H1 (cell line): ENCODE measurements at regions not wholly inside any gene's neighbourhood (a gene's known extent, or its start where the extent isn't known, plus 50 kb on each side); places are given as distances from the start of the nearest gene placed in this dataset.

ENCODE experiments used
- CTCF ChIA-PET: fragments of 300-600 bp; sonication (Branson Sonifier 250); formaldehyde crosslinking; loops from one replicate; lab custom pipeline; 2021; ENCODE audit not compliant: partially characterized antibody; lab: Charles Lee
- POLR2A ChIA-PET: fragments of 300-600 bp; sonication (Branson Sonifier 250); formaldehyde crosslinking; loops from one replicate; lab custom pipeline; 2021; ENCODE audit warnings: inconsistent platforms; ENCODE audit not compliant: partially characterized antibody; lab: Charles Lee
- DNase-seq, 2 experiments: peaks; one replicate each; pipeline versions ENCODE4 v3.0.0 to v3.0.0-alpha.2; 2010 to 2022; ENCODE audit warnings: low spot score in 2 of 2, low read depth in 1 of 2, mixed read lengths in 1 of 2
- FAIRE-seq: peaks from 2 replicates; lab custom pipeline; 2011; peaks lifted over from hg19 to GRCh38; lab: Jason Lieb, UNC
- H2AFZ ChIP-seq: 2 replicates; pipeline ENCODE4 v1.8.1; 2012; ENCODE audit warnings: low read length, inconsistent platforms
- H2AK5ac ChIP-seq: 2 replicates; pipeline ENCODE4 v1.6.1; 2013; ENCODE audit warnings: low read depth, low read length
- H2BK120ac ChIP-seq: replicated peaks from 2 replicates; pipeline ENCODE3; 2013; ENCODE audit warnings: low read depth, low read length, inconsistent platforms
- H2BK12ac ChIP-seq: 2 replicates; pipeline ENCODE4 v1.6.1; 2013; ENCODE audit warnings: low read depth, low read length
- H2BK15ac ChIP-seq: 2 replicates; pipeline ENCODE4 v1.6.1; 2013; ENCODE audit warnings: low read length
- H2BK20ac ChIP-seq: 2 replicates; pipeline ENCODE4 v1.6.1; 2013; ENCODE audit warnings: low read length
- H2BK5ac ChIP-seq: 2 replicates; pipeline ENCODE4 v1.6.1; 2013; ENCODE audit warnings: low read depth, low read length
- H3K14ac ChIP-seq: 2 replicates; pipeline ENCODE4 v1.6.1; 2013; ENCODE audit warnings: inconsistent platforms; ENCODE audit not compliant: insufficient read length
- H3K18ac ChIP-seq: 2 replicates; pipeline ENCODE4 v1.6.1; 2013; ENCODE audit warnings: low read length; ENCODE audit errors: extremely low read depth
- H3K23ac ChIP-seq: 2 replicates; pipeline ENCODE4 v1.6.1; 2013; ENCODE audit warnings: inconsistent platforms; ENCODE audit not compliant: insufficient read length
- H3K23me2 ChIP-seq: 2 replicates; pipeline ENCODE4 v1.6.1; 2013; ENCODE audit warnings: low read depth, low read length
- H3K27ac ChIP-seq: 2 replicates; pipeline ENCODE4 v1.6.1; 2011; ENCODE audit warnings: low read depth, low read length, inconsistent platforms
- H3K27me3 ChIP-seq, 4 experiments: replicated peaks in 1 of 4; 1 replicate in 1 of 4; 2 replicates in 3 of 4; pipeline versions ENCODE4 v1.6.1 to v1.8.1; 2011 to 2013; ENCODE audit warnings: low read length in 3 of 4, mild to moderate bottlenecking in 3 of 4, inconsistent platforms in 2 of 4, mixed read lengths in 2 of 4, moderate library complexity in 1 of 4; ENCODE audit not compliant: control insufficient read depth in 3 of 4, insufficient read depth in 3 of 4; ENCODE audit errors: extremely low read depth in 1 of 4
- H3K36me3 ChIP-seq, 4 experiments: 2 replicates each; pipeline versions ENCODE4 v1.6.1 to v1.8.1; 2011 to 2013; ENCODE audit warnings: mild to moderate bottlenecking in 4 of 4, low read length in 3 of 4, moderate library complexity in 2 of 4, control low read depth in 1 of 4, inconsistent platforms in 1 of 4; ENCODE audit not compliant: insufficient read depth in 4 of 4, control insufficient read depth in 2 of 4
- H3K4ac ChIP-seq: replicated peaks from 2 replicates; pipeline ENCODE3; 2013; ENCODE audit warnings: low read length, low read depth, mixed read lengths, inconsistent platforms; ENCODE audit not compliant: insufficient read length
- H3K4me1 ChIP-seq, 4 experiments: replicated peaks in 1 of 4; 1 replicate in 1 of 4; 2 replicates in 3 of 4; pipeline versions ENCODE4 v1.6.1 to v1.8.1; 2011 to 2013; ENCODE audit warnings: low read length in 3 of 4, inconsistent platforms in 2 of 4, mixed read lengths in 1 of 4; ENCODE audit not compliant: insufficient read depth in 4 of 4, control insufficient read depth in 3 of 4
- H3K4me2 ChIP-seq, 2 experiments: 2 replicates each; pipeline versions ENCODE4 v1.6.1 to v1.8.1; 2011 to 2013; ENCODE audit warnings: low read depth in 2 of 2, low read length in 2 of 2, control low read depth in 1 of 2, inconsistent platforms in 1 of 2, mild to moderate bottlenecking in 1 of 2; ENCODE audit not compliant: insufficient read depth in 1 of 2
- H3K4me3 ChIP-seq, 4 experiments: fragments of 200-600, 300-600 bp in 1 of 4; sonication (generic), shearing (Covaris generic), sonication (Bioruptor Twin) in 1 of 4; 2 replicates each; pipeline versions ENCODE4 v1.5.1 to v1.8.1; 2011 to 2016; ENCODE audit warnings: low read length in 4 of 4, low read depth in 3 of 4, control low read depth in 2 of 4, inconsistent platforms in 2 of 4, mild to moderate bottlenecking in 2 of 4, mixed read lengths in 1 of 4, moderate library complexity in 1 of 4; ENCODE audit not compliant: insufficient read depth in 2 of 4; ENCODE audit errors: extremely low read depth in 1 of 4
- H3K56ac ChIP-seq: replicated peaks from 2 replicates; pipeline ENCODE3; 2013; ENCODE audit warnings: low read depth, mild to moderate bottlenecking, mixed read lengths, low read length, inconsistent platforms; ENCODE audit not compliant: insufficient read length
- H3K79me1 ChIP-seq: 2 replicates; pipeline ENCODE4 v1.6.1; 2013; ENCODE audit warnings: low read depth, low read length, control low read depth
- H3K79me2 ChIP-seq, 2 experiments: 2 replicates each; pipeline versions ENCODE4 v1.6.1 to v1.8.1; 2012 to 2013; ENCODE audit warnings: low read length in 2 of 2, mild to moderate bottlenecking in 2 of 2, inconsistent platforms in 1 of 2; ENCODE audit not compliant: insufficient read depth in 2 of 2, control insufficient read depth in 1 of 2
- H3K9ac ChIP-seq, 4 experiments: replicated peaks in 1 of 4; 1 replicate in 1 of 4; 2 replicates in 3 of 4; pipeline versions ENCODE4 v1.6.1 to v1.8.1; 2011 to 2013; ENCODE audit warnings: low read depth in 3 of 4, low read length in 3 of 4, control low read depth in 2 of 4, mild to moderate bottlenecking in 2 of 4, moderate library complexity in 2 of 4, inconsistent platforms in 1 of 4; ENCODE audit errors: extremely low read depth in 1 of 4
- H3K9me3 ChIP-seq, 2 experiments: 2 replicates each; pipeline versions ENCODE4 v1.6.1 to v1.8.1; 2012 to 2013; ENCODE audit warnings: mild to moderate bottlenecking in 2 of 2, moderate library complexity in 2 of 2, control low read depth in 1 of 2, inconsistent platforms in 1 of 2, low read depth in 1 of 2, low read length in 1 of 2, mixed read lengths in 1 of 2; ENCODE audit not compliant: insufficient read depth in 2 of 2
- H4K20me1 ChIP-seq, 2 experiments: replicated peaks in 1 of 2; 2 replicates each; pipeline versions ENCODE3 to v1.8.1; 2011 to 2013; ENCODE audit warnings: inconsistent platforms in 2 of 2, low read length in 2 of 2, mild to moderate bottlenecking in 1 of 2; ENCODE audit not compliant: insufficient read depth in 2 of 2, control insufficient read depth in 1 of 2
- H4K5ac ChIP-seq: 2 replicates; pipeline ENCODE4 v1.6.1; 2013; ENCODE audit warnings: low read length, low read depth, mixed read lengths, inconsistent platforms; ENCODE audit not compliant: insufficient read length
- H4K8ac ChIP-seq: 2 replicates; pipeline ENCODE4 v1.8.0; 2013; ENCODE audit warnings: mild to moderate bottlenecking, moderate library complexity, low read length, inconsistent platforms; ENCODE audit not compliant: insufficient read depth; ENCODE audit errors: extremely low read depth
- H4K91ac ChIP-seq: replicated peaks from 2 replicates; pipeline ENCODE3; 2013; ENCODE audit warnings: low read length, mixed read lengths, inconsistent platforms; ENCODE audit not compliant: insufficient read length
- E2F6 ChIP-seq: IDR thresholded peaks from 2 replicates; pipeline ENCODE4 v1.6.1; 2012; ENCODE audit warnings: inconsistent platforms
- POLR2AphosphoS5 ChIP-seq: IDR thresholded peaks from 2 replicates; pipeline ENCODE4 v1.6.1; 2011; ENCODE audit warnings: low read depth, low read length
- WGBS, 2 experiments: shearing (Covaris generic) in 1 of 2; methylation state at CpG; one replicate each; pipeline versions ENCODE4 v1.1.6 to v1.1.7; 2013 to 2015; ENCODE audit warnings: low lambda C conversion rate in 2 of 2, mixed read lengths in 2 of 2, inconsistent platforms in 1 of 2, low coverage in 1 of 2, missing lambda C conversion rate in 1 of 2; ENCODE audit not compliant: insufficient replicate concordance in 2 of 2, insufficient coverage in 1 of 2, insufficient read length in 1 of 2; ENCODE audit errors: extremely low coverage in 1 of 2, missing lambda C conversion rate in 1 of 2; 5-methylcytosine and 5-hydroxymethylcytosine counted together

- no peaks in the 10 kb centered on the region for H3K79me1 ChIP-seq
- H2AFZ ChIP-seq: no peak overlapping the region
- no peak overlapping the region for H3K4ac ChIP-seq
- no peak overlapping the region for H2AK5ac ChIP-seq
- H3K4me2 ChIP-seq: no peak overlapping the region
- no peaks in the 10 kb centered on the region for H3K79me2 ChIP-seq
- H2BK120ac ChIP-seq: no peak overlapping the region
- 85% methylated on average over 9 of the region's 9 CpGs; no CpG with 5 or more reads in 1 of the 2 experiments for whole genome bisulfite sequencing, 2 experiments
- no peak overlapping the region for H2BK12ac ChIP-seq
- DNase-seq: no peak
- H4K20me1 ChIP-seq: no peaks in the 10 kb centered on the region
- H3K23me2 ChIP-seq: no peaks in the 10 kb centered on the region; the same call in 1 of the 2 replicates
- H4K91ac ChIP-seq: no peak overlapping the region
- H3K4me1 ChIP-seq: peaks cover 0 to 6% (median 4%) of the 10 kb centered on the region in 4 experiments; a peak in 5 of 7 replicates
- H3K23ac ChIP-seq: no peak overlapping the region
- no peak overlapping the region for H3K18ac ChIP-seq
- H3K4me3 ChIP-seq: no peak overlapping the region
- no peak overlapping the region for H4K5ac ChIP-seq
- H3K9me3 ChIP-seq: no peaks in the 10 kb centered on the region
- TF ChIP-seq POLR2AphosphoS5 (no peak), E2F6 (peak; percentile 19; the same call in 1 of the 2 replicates)
- TF ChIP-seq, all 59 proteins: peak for 1
- no peak overlapping the region for H3K9ac ChIP-seq
- POLR2A ChIA-PET: no interaction called here
- no peak overlapping the region for H3K56ac ChIP-seq
- H3K36me3 ChIP-seq: no peaks in the 10 kb centered on the region
- H3K27me3 ChIP-seq: no peaks in the 10 kb centered on the region
- no peak overlapping the region for H3K14ac ChIP-seq
- H4K8ac ChIP-seq: no peak overlapping the region
- no peak overlapping the region for H2BK15ac ChIP-seq
- H2BK20ac ChIP-seq: no peak overlapping the region
- CTCF ChIA-PET: no interaction called here
- no peak for FAIRE-seq
- H2BK5ac ChIP-seq: no peak overlapping the region
- H3K27ac ChIP-seq: no peak overlapping the region
Observed at GRCh38 chr1:30648408-30649000, 74.9 kb downstream of the MATN1 start.
